Ishikawa (cell line): ENCODE measurements at regions not wholly inside any gene's neighbourhood (a gene's known extent, or its start where the extent isn't known, plus 50 kb on each side); places are given as distances from the start of the nearest gene placed in this dataset.

Experiments used
- CEBPB ChIP-seq: IDR thresholded peaks from 2 replicates; pipeline ENCODE4 v1.6.1; 2012
- CREB1 ChIP-seq: IDR thresholded peaks from 2 replicates; pipeline ENCODE4 v1.6.1; 2012; ENCODE audit warnings: low read depth
- EGR1 ChIP-seq: IDR thresholded peaks from 2 replicates; pipeline ENCODE4 v1.6.1; 2012
- EP300 ChIP-seq: IDR thresholded peaks from 2 replicates; pipeline ENCODE4 v1.6.1; 2012; ENCODE audit warnings: borderline replicate concordance
- FOXM1 ChIP-seq: IDR thresholded peaks from 2 replicates; pipeline ENCODE4 v1.6.1; 2012; ENCODE audit warnings: low read depth, borderline replicate concordance
- NFIC ChIP-seq: IDR thresholded peaks from 2 replicates; pipeline ENCODE4 v1.6.1; 2012
- RAD21 ChIP-seq: IDR thresholded peaks from 2 replicates; pipeline ENCODE4 v1.6.1; 2012; ENCODE audit warnings: low read depth
- REST ChIP-seq: IDR thresholded peaks from 2 replicates; pipeline ENCODE4 v1.6.1; 2012; ENCODE audit warnings: low read depth, mild to moderate bottlenecking
- TAF1 ChIP-seq: IDR thresholded peaks from 2 replicates; pipeline ENCODE4 v1.6.1; 2012; ENCODE audit warnings: low read depth, mild to moderate bottlenecking
- TCF12 ChIP-seq: IDR thresholded peaks from 2 replicates; pipeline ENCODE4 v1.6.1; 2012; ENCODE audit warnings: low read depth
- TEAD4 ChIP-seq: IDR thresholded peaks from 2 replicates; pipeline ENCODE4 v1.6.1; 2012
- USF1 ChIP-seq: IDR thresholded peaks from 2 replicates; pipeline ENCODE4 v1.6.1; 2012
- YY1 ChIP-seq: IDR thresholded peaks from 2 replicates; pipeline ENCODE4 v1.6.1; 2012; ENCODE audit warnings: low read depth
- ZBTB7A ChIP-seq: IDR thresholded peaks from 2 replicates; pipeline ENCODE4 v1.6.1; 2012; ENCODE audit warnings: low read depth
- TF ChIP-seq, protein P1 (sequence below): IDR thresholded peaks from 2 replicates; pipeline ENCODE4 v1.6.1; 2012

- no peak for TF ChIP-seq CEBPB
- no peak for TF ChIP-seq TCF12
- TF ChIP-seq, protein P1, sequence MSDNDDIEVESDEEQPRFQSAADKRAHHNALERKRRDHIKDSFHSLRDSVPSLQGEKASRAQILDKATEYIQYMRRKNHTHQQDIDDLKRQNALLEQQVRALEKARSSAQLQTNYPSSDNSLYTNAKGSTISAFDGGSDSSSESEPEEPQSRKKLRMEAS: no peak
- no peak for TF ChIP-seq RAD21
- TF ChIP-seq NFIC: no peak
- no peak for TF ChIP-seq FOXM1
- no peak for TF ChIP-seq REST
- TF ChIP-seq EP300: no peak
- TF ChIP-seq ZBTB7A: no peak
- no peak for TF ChIP-seq YY1
- TF ChIP-seq CREB1: no peak
- TF ChIP-seq EGR1: no peak
- no peak for TF ChIP-seq USF1
These were observed 631.8 kb downstream of the TMTC2 start for GRCh38 chr12:83318386-83319098.

DNA sequence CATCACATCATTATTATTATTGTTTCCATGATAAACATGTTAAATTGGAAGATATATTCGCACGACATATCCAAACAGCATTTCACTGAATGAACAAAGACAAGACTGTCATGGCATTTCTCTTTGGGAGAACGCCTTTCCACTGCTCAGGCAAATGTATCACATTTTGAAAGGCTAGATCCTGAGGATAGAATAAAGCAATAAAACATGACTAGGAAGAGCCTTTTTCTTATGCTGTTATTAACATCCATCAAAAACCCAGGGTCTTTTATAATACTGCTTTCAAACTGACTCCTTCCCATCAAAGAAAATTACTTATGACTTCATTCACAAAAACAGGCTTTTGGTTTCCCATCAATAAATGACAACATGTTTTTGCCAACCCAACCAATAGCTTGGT, 630.9 kb downstream of the TMTC2 start:
- TF ChIP-seq ZBTB7A: no peak
- no peak for TF ChIP-seq FOXM1
- no peak for TF ChIP-seq EP300
- TF ChIP-seq, protein P1: no peak
- no peak for TF ChIP-seq USF1
- TF ChIP-seq REST: no peak
- no peak for TF ChIP-seq CEBPB
- no peak for TF ChIP-seq TAF1

DNA sequence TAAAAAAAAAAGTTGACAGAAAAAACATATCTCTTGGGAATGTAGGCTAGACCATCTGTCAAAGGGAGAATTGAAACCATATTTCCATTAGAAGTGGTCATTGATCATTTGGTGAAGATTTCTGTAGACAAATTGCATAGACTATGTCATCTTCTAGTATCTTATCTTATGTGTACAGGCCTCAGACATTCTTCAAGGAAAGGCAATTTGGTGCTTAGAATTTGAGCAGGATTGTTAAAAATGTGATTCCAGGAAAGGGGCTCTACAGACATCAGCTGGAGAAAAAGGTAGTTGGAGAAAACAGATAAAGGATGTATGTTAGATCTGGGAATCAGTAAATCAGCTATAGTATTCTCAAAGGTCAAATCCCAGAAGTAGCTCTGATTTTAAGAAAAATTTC, 627.1 kb downstream of the TMTC2 start:
- TF ChIP-seq CEBPB: no peak
- TF ChIP-seq CREB1: no peak
- no peak for TF ChIP-seq EGR1
- no peak for TF ChIP-seq REST
- TF ChIP-seq TAF1: no peak
- TF ChIP-seq RAD21: no peak
- no peak for TF ChIP-seq EP300
- TF ChIP-seq USF1: no peak
- no peak for TF ChIP-seq YY1
- no peak for TF ChIP-seq ZBTB7A
- TF ChIP-seq TEAD4: no peak
- TF ChIP-seq, protein P1: no peak
- TF ChIP-seq NFIC: no peak
- TF ChIP-seq FOXM1: no peak
- TF ChIP-seq TCF12: no peak

- TF ChIP-seq TEAD4: no peak
- no peak for TF ChIP-seq EGR1
- TF ChIP-seq RAD21: no peak
These were observed 626.6 kb downstream of the TMTC2 start for GRCh38 chr12:83313322-83313721.
